HepG2 (cell line): ENCODE measurements at regions not wholly inside any gene's neighbourhood (a gene's known extent, or its start where the extent isn't known, plus 50 kb on each side); places are given as distances from the start of the nearest gene placed in this dataset.

ENCODE experiments used
- ATAC-seq: fragments of 200-7000 bp; cut with Tn5 transposase; 3 replicates; pipeline ENCODE4 v1.9.1; 2020; ENCODE audit warnings: mild to moderate bottlenecking, moderate library complexity
- BruUV-seq: library from RNA; stranded (reverse); fragments of 400-500 nt; replicated peaks from 2 replicates; lab custom pipeline; 2021; lab: Mats Ljungman, UMichigan
- CTCF ChIA-PET: fragments of 300-600 bp; formaldehyde crosslinking; extraction: SDS; loops from one replicate; lab custom pipeline; 2021; ENCODE audit warnings: low total read pairs, inconsistent platforms, low intra/inter-chr PET ratio; lab: Yijun Ruan, JAX
- POLR2A ChIA-PET: fragments of 350-600 bp; sonication (Branson Sonifier 250); formaldehyde crosslinking; loops from one replicate; lab custom pipeline; 2020; ENCODE audit warnings: antibody characterized with exemption, inconsistent platforms; lab: Yijun Ruan, JAX
- DNase-seq: peaks from one replicate; pipeline ENCODE4 v3.0.0-alpha.2; 2015; ENCODE audit warnings: low spot score
- FAIRE-seq: peaks from 3 replicates; lab custom pipeline; 2011; peaks lifted over from hg19 to GRCh38; lab: Jason Lieb, UNC
- H2AFZ ChIP-seq: one replicate; pipeline ENCODE4 v1.6.1; 2011; ENCODE audit warnings: low read length, inconsistent platforms
- H3K27ac ChIP-seq: fragments of 300-600 bp; 3 replicates; pipeline ENCODE4 v1.8.0; 2011; ENCODE audit warnings: mixed run types, mild to moderate bottlenecking, mixed read lengths, low read length, inconsistent platforms; ENCODE audit not compliant: insufficient read depth; ENCODE audit errors: extremely low read length
- H3K27me3 ChIP-seq, 2 experiments: fragments of 200-600 bp in 1 of 2; 2 replicates in 1 of 2; 3 replicates in 1 of 2; pipeline versions ENCODE4 v1.6.0 to v1.8.0; 2011; ENCODE audit warnings: low read length in 2 of 2, mild to moderate bottlenecking in 2 of 2, moderate library complexity in 2 of 2, inconsistent platforms in 1 of 2; ENCODE audit not compliant: insufficient read depth in 2 of 2, control insufficient read depth in 1 of 2
- H3K36me3 ChIP-seq, 2 experiments: fragments of 200-600 bp in 1 of 2; replicated peaks in 1 of 2; 2 replicates in 1 of 2; 3 replicates in 1 of 2; pipeline versions ENCODE4 v1.5.1 to v1.8.0; 2011; ENCODE audit warnings: low read length in 2 of 2, inconsistent platforms in 1 of 2; ENCODE audit not compliant: insufficient read depth in 2 of 2, control insufficient read depth in 1 of 2
- H3K4me1 ChIP-seq: 2 replicates; pipeline ENCODE4 v1.5.1; 2012; ENCODE audit warnings: low read length, inconsistent platforms; ENCODE audit not compliant: insufficient read depth
- H3K4me2 ChIP-seq: 2 replicates; pipeline ENCODE4 v1.6.0; 2011; ENCODE audit warnings: low read depth, low read length, inconsistent platforms
- H3K4me3 ChIP-seq, 3 experiments: fragments of 200-600 bp in 1 of 3; sonication (generic), shearing (Covaris generic) in 1 of 3; replicated peaks in 1 of 3; 2 replicates each; pipeline ENCODE4 v1.5.1; 2011 to 2016; ENCODE audit warnings: low read length in 3 of 3, inconsistent platforms in 2 of 3, low read depth in 2 of 3, mild to moderate bottlenecking in 2 of 3, control low read depth in 1 of 3, mixed read lengths in 1 of 3; ENCODE audit not compliant: insufficient read depth in 1 of 3
- H3K79me2 ChIP-seq: one replicate; pipeline ENCODE4 v1.6.1; 2011; ENCODE audit warnings: low read length, inconsistent platforms; ENCODE audit not compliant: insufficient read depth
- H3K9ac ChIP-seq: 2 replicates; pipeline ENCODE4 v1.6.0; 2011; ENCODE audit warnings: mild to moderate bottlenecking, low read depth, low read length, inconsistent platforms; ENCODE audit not compliant: insufficient read depth
- H3K9me3 ChIP-seq: 2 replicates; pipeline ENCODE4 v1.5.1; 2012; ENCODE audit warnings: mild to moderate bottlenecking, low read length
- H4K20me1 ChIP-seq: 2 replicates; pipeline ENCODE4 v1.6.0; 2011; ENCODE audit warnings: inconsistent platforms, mild to moderate bottlenecking, low read length, moderate library complexity; ENCODE audit not compliant: insufficient read depth
- ARID2 ChIP-seq: sonication (generic); formaldehyde crosslinking; IDR thresholded peaks from 2 replicates; pipeline ENCODE4 v1.8.1; 2022; ENCODE audit warnings: mild to moderate bottlenecking, missing genetic modification reagents, borderline replicate concordance
- CCAR2 ChIP-seq: fragments of 200-400 bp; formaldehyde crosslinking; optimal IDR thresholded peaks from 2 replicates; pipeline ENCODE3; 2018; ENCODE audit warnings: low read depth, mild to moderate bottlenecking, low read length, moderate library complexity
- CERS6 ChIP-seq: sonication (generic); formaldehyde crosslinking; IDR thresholded peaks from 2 replicates; pipeline ENCODE4 v1.5.0; 2020; ENCODE audit warnings: missing genetic modification reagents
- HINFP ChIP-seq: sonication (generic); formaldehyde crosslinking; IDR thresholded peaks from 2 replicates; pipeline ENCODE4 v1.4.0; 2020; ENCODE audit warnings: low read depth, mild to moderate bottlenecking, missing genetic modification reagents
- NR2F1 ChIP-seq, 2 experiments: fragments of 450-650 bp in 1 of 2; formaldehyde crosslinking in 1 of 2; IDR thresholded peaks; 2 replicates each; pipeline versions ENCODE4 v1.5.0 to v1.6.1; 2016 to 2020; ENCODE audit warnings: mild to moderate bottlenecking in 1 of 2, missing compliant biosample characterization in 1 of 2, missing genetic modification reagents in 1 of 2, moderate library complexity in 1 of 2
- SMAD1 ChIP-seq: sonication (generic); formaldehyde crosslinking; IDR thresholded peaks from 2 replicates; pipeline ENCODE4 v1.4.0; 2020; ENCODE audit warnings: missing genetic modification reagents, low read depth, mild to moderate bottlenecking, borderline replicate concordance
- TBX3 ChIP-seq: fragments of 450-650 bp; IDR thresholded peaks from 2 replicates; pipeline ENCODE4 v1.6.1; 2017; ENCODE audit warnings: antibody characterized with exemption, mild to moderate bottlenecking, inconsistent platforms, borderline replicate concordance
- ZNF121 ChIP-seq: sonication (generic); formaldehyde crosslinking; IDR thresholded peaks from 2 replicates; pipeline ENCODE4 v1.5.0; 2020; ENCODE audit warnings: mild to moderate bottlenecking, missing genetic modification reagents
- ZNF572 ChIP-seq: sonication (generic); formaldehyde crosslinking; IDR thresholded peaks from 2 replicates; pipeline ENCODE4 v1.5.1; 2020; ENCODE audit warnings: mild to moderate bottlenecking, missing genetic modification reagents
- ZNF576 ChIP-seq: sonication (generic); formaldehyde crosslinking; IDR thresholded peaks from 2 replicates; pipeline ENCODE4 v1.4.0; 2020; ENCODE audit warnings: mild to moderate bottlenecking, missing genetic modification reagents
- ZNF7 ChIP-seq: IDR thresholded peaks from 2 replicates; pipeline ENCODE4 v1.6.1; 2016; ENCODE audit warnings: missing biosample characterization, missing genetic modification reagents
- ZNF766 ChIP-seq: sonication (generic); formaldehyde crosslinking; IDR thresholded peaks from 2 replicates; pipeline ENCODE4 v1.5.0; 2020; ENCODE audit warnings: missing genetic modification reagents, borderline replicate concordance
- ZNF770 ChIP-seq: sonication (generic); formaldehyde crosslinking; IDR thresholded peaks from 2 replicates; pipeline ENCODE4 v1.5.0; 2020; ENCODE audit warnings: mild to moderate bottlenecking, missing genetic modification reagents
- ZSCAN9 ChIP-seq: IDR thresholded peaks from 2 replicates; pipeline ENCODE4 v1.6.1; 2016; ENCODE audit warnings: borderline replicate concordance
- WGBS: methylation state at CpG from one replicate; pipeline ENCODE4 v1.1.6; 2017; ENCODE audit warnings: low lambda C conversion rate; 5-methylcytosine and 5-hydroxymethylcytosine counted together
- in situ Hi-C: cut with HindIII; loops from 2 replicates; pipeline ENCODE4 v1.10.0; 2017; ENCODE audit warnings: low pct_unique_long_range_greater_than_20kb; ENCODE audit not compliant: extremely low pct_ligation_motif_present
- intact Hi-C: fragments of 100-400 bp; cut with micrococcal nuclease; formaldehyde crosslinking; loops from one replicate; pipeline ENCODE4 v1.10.0; 2022; ENCODE audit not compliant: unreplicated experiment

GRCh38 chr5:3336666-3337065, 259.0 kb upstream of the IRX1 start:
- no peak for FAIRE-seq
- H3K4me1 ChIP-seq = no peaks in the 10 kb centered on the region
- no peak overlapping the region for H3K4me3 ChIP-seq
- no peak for TF ChIP-seq ZNF770 (CRISPR knock-in tag)
- no peak for TF ChIP-seq ZNF7 (CRISPR knock-in tag)
- TF ChIP-seq TBX3 = no peak
- TF ChIP-seq NR2F1 (CRISPR knock-in tag; IDR thresholded peaks at IDR 0.05) = no peak
- TF ChIP-seq ARID2 (CRISPR knock-in tag) = no peak
- TF ChIP-seq ZNF572 (CRISPR knock-in tag) = no peak
- no peak for TF ChIP-seq CCAR2
- H3K36me3 ChIP-seq = no peaks in the 10 kb centered on the region
- in situ Hi-C loops = no loop called here
- H3K27me3 ChIP-seq = peaks cover 1 to 13% of the 10 kb centered on the region in 2 experiments; a peak in 1 of 5 replicates
- DNase-seq = no peak
- H3K9ac ChIP-seq = no peak overlapping the region
- H3K9me3 ChIP-seq = no peaks in the 10 kb centered on the region
- no peak overlapping the region for H2AFZ ChIP-seq
- no peak overlapping the region for H3K4me2 ChIP-seq
- 17% methylated on average over 4 of the region's 11 CpGs for WGBS
- intact Hi-C loops = no loop called here
- no peak for ATAC-seq
- ChIA-PET CTCF (no interaction called here), POLR2A (no interaction called here)
- no TSS peak for BruUV-seq
- no peaks in the 10 kb centered on the region for H3K79me2 ChIP-seq
- H3K27ac ChIP-seq = no peak overlapping the region
- H4K20me1 ChIP-seq = no peaks in the 10 kb centered on the region

- Histone ChIP-seq H3K9ac (no peak overlapping the region), H4K20me1 (no peaks in the 10 kb centered on the region), H3K4me2 (no peak overlapping the region), H3K36me3 (no peaks in the 10 kb centered on the region), H3K79me2 (no peaks in the 10 kb centered on the region), H3K4me1 (no peaks in the 10 kb centered on the region), H3K27ac (no peak overlapping the region), H3K27me3 (peaks cover 0 to 13% of the 10 kb centered on the region in 2 experiments; a peak in 1 of 5 replicates), H2AFZ (no peak overlapping the region), H3K9me3 (no peaks in the 10 kb centered on the region), H3K4me3 (no peak overlapping the region)
- intact Hi-C loops (no loop called here), in situ Hi-C loops (no loop called here)
- no TSS peak for BruUV-seq
- TF ChIP-seq SMAD1 = no peak
- no peak for TF ChIP-seq ZNF576 (CRISPR knock-in tag)
- TF ChIP-seq ZNF766 = no peak
- TF ChIP-seq ZSCAN9 (CRISPR knock-in tag) = no peak
- TF ChIP-seq ZNF121 (CRISPR knock-in tag) = no peak
- no peak for TF ChIP-seq CERS6
- TF ChIP-seq HINFP (CRISPR knock-in tag) = no peak
- no CpG with 5 or more reads among the region's 12 CpGs for WGBS
- DNase-seq (no peak), FAIRE-seq (no peak), ATAC-seq (no peak)
- ChIA-PET CTCF (no interaction called here), POLR2A (no interaction called here)
Measured at GRCh38 chr5:3335301-3335700, 260.3 kb upstream of the IRX1 start.
